GM04504 (cell line): ENCODE measurements at regions not wholly inside any gene's neighbourhood (a gene's known extent, or its start where the extent isn't known, plus 50 kb on each side); places are given as distances from the start of the nearest gene placed in this dataset.

Source experiments
- DNase-seq: peaks from one replicate; pipeline ENCODE4 v3.0.0-alpha.2; 2012; ENCODE audit warnings: low read depth

GRCh38 chr5:30932273-30933017, 261.0 kb upstream of the CDH6 start:
- DNase-seq = no peak

- no peak for DNase-seq
Observed at GRCh38 chr5:30930736-30931135, 262.8 kb upstream of the CDH6 start.

- no peak for DNase-seq
Observed at GRCh38 chr5:30928956-30929355, 264.5 kb upstream of the CDH6 start.

- no peak for DNase-seq
Observed at GRCh38 chr5:30926218-30926617, 267.3 kb upstream of the CDH6 start.

GRCh38 chr5:30921388-30921787, 272.1 kb upstream of the CDH6 start:
- DNase-seq = no peak

GRCh38 chr5:30918171-30918570, 275.3 kb upstream of the CDH6 start:
- no peak for DNase-seq

GRCh38 chr5:30908356-30908755, 285.1 kb upstream of the CDH6 start:
- no peak for DNase-seq

- no peak for DNase-seq
Observed at GRCh38 chr5:30900367-30900766, 293.1 kb upstream of the CDH6 start.

DNA sequence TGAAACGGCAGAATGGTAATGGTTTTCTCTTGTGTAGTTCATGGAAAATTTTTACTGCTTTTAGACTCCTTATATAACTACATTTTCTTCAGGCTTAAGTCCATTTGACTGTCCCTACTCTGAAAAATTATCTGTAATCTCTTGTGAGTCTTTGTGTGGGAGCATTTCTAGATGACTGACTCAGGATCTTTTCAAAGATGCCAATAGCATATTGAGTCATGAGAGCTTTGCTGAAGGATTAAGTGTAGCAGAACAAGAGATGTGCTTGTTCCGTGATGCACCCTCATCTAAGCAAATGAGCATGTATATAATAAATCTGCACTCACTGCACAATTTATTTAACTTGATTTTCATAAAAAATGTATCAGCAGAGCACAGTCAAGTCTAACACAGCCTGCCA, 298.7 kb upstream of the CDH6 start:
- no peak for DNase-seq

- no peak for DNase-seq
Observed at GRCh38 chr5:30891660-30892059, 301.8 kb upstream of the CDH6 start.

- no peak for DNase-seq
Observed at GRCh38 chr5:30890377-30890776, 303.1 kb upstream of the CDH6 start.

DNA sequence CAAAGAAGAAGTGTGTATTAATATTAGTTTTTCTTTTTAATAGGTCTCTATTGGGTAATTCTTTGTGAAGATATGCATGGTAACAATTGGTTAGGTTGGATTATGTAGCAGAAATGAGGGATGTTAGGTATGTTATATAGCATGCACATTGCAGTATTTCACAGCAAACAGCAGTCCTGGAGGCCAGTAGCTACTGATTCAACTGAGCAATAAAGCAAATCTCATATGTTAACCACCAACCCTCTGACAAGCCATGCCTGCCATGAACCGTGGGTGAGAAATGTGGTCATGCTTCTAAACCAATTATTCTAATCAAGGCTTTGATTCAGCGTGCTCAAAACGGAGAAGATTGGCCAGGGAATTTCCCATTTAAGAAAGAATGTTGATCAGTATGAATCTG, 313.0 kb upstream of the CDH6 start:
- no peak for DNase-seq

DNA sequence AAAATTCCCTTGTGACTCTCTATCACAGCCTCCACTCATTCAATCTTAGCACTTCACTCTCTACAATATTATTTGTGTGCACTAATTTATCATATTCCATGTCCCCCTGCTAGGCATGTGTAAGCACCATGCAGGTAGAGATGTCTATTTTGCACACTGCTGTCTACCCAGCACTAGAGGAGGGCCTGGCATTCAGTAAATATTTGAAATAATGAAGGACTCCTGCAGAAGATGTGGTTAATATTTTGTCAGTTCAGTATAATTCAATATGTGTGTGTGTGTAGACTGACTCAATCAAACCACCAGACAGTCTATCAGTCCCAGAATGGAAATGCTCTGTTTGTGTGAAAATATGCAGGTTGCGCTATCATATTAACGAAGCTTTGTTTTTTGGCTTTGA, 313.6 kb upstream of the CDH6 start:
- no peak for DNase-seq

DNA sequence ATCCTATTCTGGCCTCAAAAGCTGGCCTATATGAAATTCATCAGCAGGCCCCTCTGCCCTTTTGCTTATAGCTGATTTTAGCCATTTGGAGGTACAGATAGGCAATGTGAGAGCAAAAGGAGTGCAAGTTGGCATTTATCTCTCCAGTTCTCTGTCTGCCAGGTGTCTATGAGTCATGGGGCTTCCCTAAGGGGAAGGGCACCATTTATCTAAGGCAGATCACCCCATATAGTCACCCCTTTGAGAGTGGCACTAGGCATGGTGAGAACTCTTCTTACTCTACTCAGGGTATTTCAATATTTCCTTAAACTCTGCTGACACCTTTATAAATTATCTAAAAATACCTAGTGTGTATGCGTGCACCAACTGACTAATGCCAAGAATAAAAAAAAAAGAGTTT, 314.7 kb upstream of the CDH6 start:
- DNase-seq = no peak

DNA sequence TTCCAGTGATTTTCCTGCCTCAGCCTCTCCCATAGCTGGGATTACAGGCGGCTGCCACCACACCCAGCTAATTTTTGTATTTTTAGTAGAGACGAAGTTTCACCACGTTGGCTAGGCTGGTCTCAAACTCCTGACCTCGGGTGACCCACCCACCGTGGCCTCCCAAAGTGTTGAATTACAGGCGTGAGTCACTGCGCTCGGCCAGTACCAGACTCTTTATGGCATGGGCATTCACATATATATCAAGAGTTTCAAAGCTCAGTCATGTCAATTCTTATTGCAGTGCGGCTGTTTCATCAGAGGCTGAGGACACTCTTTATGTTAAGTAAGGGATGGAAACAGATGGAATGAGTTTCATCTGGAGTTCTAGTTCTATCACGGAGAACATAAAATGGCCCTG, 315.2 kb upstream of the CDH6 start:
- no peak for DNase-seq

DNA sequence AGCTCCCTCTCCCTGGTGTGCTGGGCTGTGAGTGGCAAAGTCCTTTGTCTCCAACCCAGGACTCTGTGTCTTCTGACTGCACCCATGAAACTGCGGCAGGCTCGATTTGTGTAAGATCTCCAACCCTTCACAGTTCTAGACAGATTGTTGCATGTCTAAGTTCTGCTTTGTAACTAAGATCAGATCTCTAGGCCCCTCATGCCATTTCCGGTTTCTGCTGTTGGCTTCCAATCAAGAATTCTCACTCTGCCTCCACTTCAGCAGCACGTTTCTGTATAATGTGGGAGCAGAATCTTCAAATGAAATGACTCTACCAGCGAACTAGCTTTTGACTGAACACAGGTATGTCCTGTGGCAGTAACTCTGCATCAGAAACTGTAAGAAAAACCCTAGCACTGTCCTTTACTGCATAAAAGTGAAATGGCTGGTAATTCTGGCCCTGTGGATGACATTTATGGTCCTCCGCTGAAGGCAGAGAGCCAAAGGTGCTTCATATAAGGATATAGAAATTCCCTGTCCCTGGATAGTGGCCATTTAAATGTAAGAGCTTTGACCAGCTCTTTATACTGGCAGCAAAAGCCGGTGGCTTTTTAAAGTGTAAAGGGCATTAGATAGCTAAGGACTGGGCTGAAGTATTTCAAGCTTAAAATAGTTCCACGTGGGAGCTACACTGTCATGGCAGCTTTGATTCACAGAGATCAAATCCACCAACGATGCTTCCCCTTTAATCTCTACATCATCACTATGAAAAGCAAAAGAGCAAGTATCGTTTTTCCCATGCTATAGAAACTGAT, 319.0 kb upstream of the CDH6 start:
- no peak for DNase-seq

DNA sequence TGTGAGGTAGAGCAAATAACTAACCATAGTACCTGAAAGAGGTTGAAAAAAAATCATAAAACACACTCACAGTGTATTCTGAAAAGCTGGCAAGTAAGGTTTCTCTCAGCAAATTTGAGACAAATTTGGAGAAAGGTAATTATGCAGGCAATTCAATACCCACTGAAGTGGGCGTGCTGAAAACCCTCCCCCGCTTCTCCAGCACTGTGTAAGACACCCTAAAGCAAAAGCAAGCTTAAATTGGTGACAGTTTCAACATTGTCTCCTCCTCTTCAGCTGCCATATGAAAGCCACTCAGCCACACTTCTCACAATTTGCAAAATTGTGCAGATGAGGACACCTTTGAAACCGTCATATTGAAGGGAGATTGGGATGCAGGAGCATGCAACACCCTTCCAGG, 322.3 kb upstream of the CDH6 start:
- DNase-seq = no peak

DNA sequence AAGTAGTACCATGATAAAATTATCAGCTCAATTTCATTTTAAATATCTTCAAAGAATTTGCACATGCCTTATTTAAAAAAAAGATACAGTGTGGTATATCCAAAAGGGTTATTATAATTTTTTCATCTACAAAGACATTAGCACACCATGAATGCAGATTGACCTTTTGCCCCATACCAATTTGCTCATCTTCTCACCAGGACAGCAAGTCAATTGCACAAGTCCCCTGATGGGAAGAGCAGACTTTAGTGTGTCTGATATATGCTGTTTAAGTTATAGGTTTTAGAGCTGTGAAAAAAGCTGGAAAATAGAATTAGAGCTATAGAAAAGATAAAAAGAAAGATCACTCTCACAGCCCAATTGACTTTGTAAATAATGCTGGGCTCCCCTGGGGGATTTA, 325.8 kb upstream of the CDH6 start:
- DNase-seq = no peak

DNA sequence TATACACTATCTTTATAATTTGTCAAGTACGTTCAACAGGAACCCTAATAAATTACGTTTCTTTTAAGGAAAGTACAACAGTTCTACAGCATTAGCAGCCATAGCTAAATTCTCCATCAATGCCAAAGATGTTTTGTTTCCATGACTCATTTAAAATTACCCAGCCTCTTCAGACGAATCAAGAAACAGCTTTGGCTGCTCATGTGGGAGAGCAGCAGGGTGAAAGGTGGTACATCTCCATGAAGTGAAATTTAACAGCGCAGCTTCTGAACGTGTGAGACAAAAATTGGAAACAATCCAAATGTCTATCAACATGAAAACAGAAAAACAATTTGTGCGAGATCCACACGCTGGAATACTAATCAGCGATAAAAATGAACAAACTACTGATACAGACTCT, 327.3 kb upstream of the CDH6 start:
- DNase-seq = no peak

- DNase-seq = no peak
Observed at GRCh38 chr5:30856242-30856641, 337.2 kb upstream of the CDH6 start.

DNA sequence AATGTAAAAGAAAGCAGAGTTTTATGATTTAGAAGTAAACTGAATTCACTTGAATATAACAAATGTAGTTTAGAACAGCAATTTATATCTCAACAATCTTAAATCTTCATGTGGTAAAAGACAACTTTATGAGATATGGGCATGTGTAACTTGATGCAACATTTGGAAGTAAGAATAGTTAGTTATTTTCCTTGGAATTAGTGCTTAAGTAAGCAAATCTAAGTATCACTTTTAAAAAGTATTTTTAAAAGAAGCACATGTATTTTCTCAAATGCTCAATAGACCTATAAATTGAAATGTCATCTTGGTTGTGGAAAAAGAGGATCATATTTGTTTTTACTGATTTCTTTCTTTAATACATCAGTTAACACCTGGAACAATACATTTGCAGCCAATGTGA, 340.3 kb upstream of the CDH6 start:
- DNase-seq = no peak

GRCh38 chr5:30850866-30851265, 342.6 kb upstream of the CDH6 start:
- no peak for DNase-seq

GRCh38 chr5:30849931-30850710, 343.4 kb upstream of the CDH6 start:
- no peak for DNase-seq
